ENCODE measurements at regions not wholly inside any gene's neighbourhood (a gene's known extent, or its start where the extent isn't known, plus 50 kb on each side); places are given as distances from the start of the nearest gene placed in this dataset.

DNA sequence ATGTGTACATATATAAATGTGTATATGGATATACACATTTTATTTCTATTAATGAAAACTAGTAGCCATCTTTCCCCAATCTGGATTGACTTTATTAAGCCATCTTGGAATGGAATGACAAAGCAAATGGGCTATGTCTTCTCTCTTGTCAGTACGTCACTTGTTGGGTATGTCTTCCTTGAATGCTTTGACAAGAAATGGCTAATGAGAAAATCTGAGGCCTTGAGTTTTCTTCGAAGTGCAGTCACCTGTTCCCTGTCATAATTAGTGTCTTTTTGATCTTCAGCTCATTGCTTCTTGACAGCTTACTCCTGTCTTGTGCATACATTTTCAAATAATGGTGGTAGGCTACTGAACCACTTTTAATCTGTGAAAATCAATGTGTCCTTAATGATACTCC is 243.2 kb upstream of the RGMB start:
- Histone ChIP-seq H2AFZ (no peak overlapping the region), H3K4me2 (no peak overlapping the region), H4K20me1 (ENCODE audit: insufficient read depth, poor library complexity, severe bottlenecking) (no peaks in the 10 kb centered on the region), H3K4me1 (ENCODE audit: insufficient read depth) (peaks cover 10% of the 10 kb centered on the region), H3K9me3 (ENCODE audit: low read depth) (no peaks in the 10 kb centered on the region), H3K27me3 (no peaks in the 10 kb centered on the region), H3K27ac (no peak overlapping the region), H3K4me3 (no peak overlapping the region), H3K79me2 (no peaks in the 10 kb centered on the region), H3K36me3 (replicated peaks; ENCODE audit: insufficient read depth, low read depth) (no peaks in the 10 kb centered on the region), H3K9me2 (replicated peaks; ENCODE audit: insufficient read depth) (no peaks in the 10 kb centered on the region)
- DNase-seq (ENCODE audit: low spot score): no peak
- TF ChIP-seq, protein P1, sequence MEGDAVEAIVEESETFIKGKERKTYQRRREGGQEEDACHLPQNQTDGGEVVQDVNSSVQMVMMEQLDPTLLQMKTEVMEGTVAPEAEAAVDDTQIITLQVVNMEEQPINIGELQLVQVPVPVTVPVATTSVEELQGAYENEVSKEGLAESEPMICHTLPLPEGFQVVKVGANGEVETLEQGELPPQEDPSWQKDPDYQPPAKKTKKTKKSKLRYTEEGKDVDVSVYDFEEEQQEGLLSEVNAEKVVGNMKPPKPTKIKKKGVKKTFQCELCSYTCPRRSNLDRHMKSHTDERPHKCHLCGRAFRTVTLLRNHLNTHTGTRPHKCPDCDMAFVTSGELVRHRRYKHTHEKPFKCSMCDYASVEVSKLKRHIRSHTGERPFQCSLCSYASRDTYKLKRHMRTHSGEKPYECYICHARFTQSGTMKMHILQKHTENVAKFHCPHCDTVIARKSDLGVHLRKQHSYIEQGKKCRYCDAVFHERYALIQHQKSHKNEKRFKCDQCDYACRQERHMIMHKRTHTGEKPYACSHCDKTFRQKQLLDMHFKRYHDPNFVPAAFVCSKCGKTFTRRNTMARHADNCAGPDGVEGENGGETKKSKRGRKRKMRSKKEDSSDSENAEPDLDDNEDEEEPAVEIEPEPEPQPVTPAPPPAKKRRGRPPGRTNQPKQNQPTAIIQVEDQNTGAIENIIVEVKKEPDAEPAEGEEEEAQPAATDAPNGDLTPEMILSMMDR (IDR thresholded peaks at IDR 0.05; ENCODE audit: poor library complexity): no peak
- no peak for TF ChIP-seq EZH2phosphoT487 (IDR thresholded peaks at IDR 0.05; ENCODE audit: low read depth, severe bottlenecking, unreplicated experiment)
- no peak for TF ChIP-seq EZH2 (IDR thresholded peaks at IDR 0.05; ENCODE audit: borderline replicate concordance)
- 67% methylated on average over 2 of the region's 2 CpGs for WGBS (ENCODE audit: low lambda C conversion rate, missing lambda C conversion rate)

GRCh38 chr5:98535901-98536300 is 237.6 kb upstream of the RGMB start:
- Histone ChIP-seq H3K4me2 (no peak overlapping the region), H3K9me2 (replicated peaks; ENCODE audit: insufficient read depth) (no peaks in the 10 kb centered on the region), H3K9me3 (ENCODE audit: low read depth) (no peaks in the 10 kb centered on the region), H3K4me3 (no peak overlapping the region), H4K20me1 (ENCODE audit: insufficient read depth, poor library complexity, severe bottlenecking) (no peaks in the 10 kb centered on the region), H3K79me2 (no peaks in the 10 kb centered on the region), H3K27me3 (no peaks in the 10 kb centered on the region), H2AFZ (no peak overlapping the region), H3K4me1 (ENCODE audit: insufficient read depth) (no peaks in the 10 kb centered on the region), H3K27ac (no peak overlapping the region), H3K36me3 (replicated peaks; ENCODE audit: insufficient read depth, low read depth) (no peaks in the 10 kb centered on the region)
- TF ChIP-seq EZH2 (IDR thresholded peaks at IDR 0.05; ENCODE audit: borderline replicate concordance) (no peak), EZH2phosphoT487 (IDR thresholded peaks at IDR 0.05; ENCODE audit: low read depth, severe bottlenecking, unreplicated experiment) (no peak)
- TF ChIP-seq, protein P1 (IDR thresholded peaks at IDR 0.05; ENCODE audit: poor library complexity): no peak
- DNase-seq (ENCODE audit: low spot score): no peak
- WGBS (ENCODE audit: low lambda C conversion rate, missing lambda C conversion rate): 81% methylated on average over 4 of the region's 4 CpGs

DNA sequence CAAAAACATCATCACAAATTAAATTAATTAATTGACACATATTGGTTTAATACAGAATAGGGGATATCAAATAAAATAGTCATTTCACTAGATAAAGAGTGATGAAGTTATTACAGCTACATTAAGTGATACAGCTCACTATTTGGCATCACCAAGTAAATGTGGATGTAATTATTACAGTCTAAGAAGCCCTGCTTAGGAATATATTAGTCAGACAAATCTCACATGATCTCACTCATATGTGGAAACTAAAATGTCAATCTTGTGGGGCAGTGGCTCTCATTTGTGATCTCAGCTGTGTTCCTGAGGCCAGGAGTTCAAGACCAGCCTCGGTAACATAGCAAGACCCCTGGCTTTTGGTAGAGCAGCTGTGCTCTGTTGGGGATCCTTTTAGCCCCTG is 233.4 kb upstream of the RGMB start:
- Histone ChIP-seq H3K4me3 (no peak overlapping the region), H3K4me2 (no peak overlapping the region), H3K9me3 (ENCODE audit: low read depth) (no peaks in the 10 kb centered on the region), H3K79me2 (no peaks in the 10 kb centered on the region), H4K20me1 (ENCODE audit: insufficient read depth, poor library complexity, severe bottlenecking) (no peaks in the 10 kb centered on the region), H3K27ac (no peak overlapping the region), H3K9me2 (replicated peaks; ENCODE audit: insufficient read depth) (no peaks in the 10 kb centered on the region), H2AFZ (no peak overlapping the region), H3K27me3 (no peaks in the 10 kb centered on the region), H3K36me3 (replicated peaks; ENCODE audit: insufficient read depth, low read depth) (no peaks in the 10 kb centered on the region), H3K4me1 (ENCODE audit: insufficient read depth) (no peaks in the 10 kb centered on the region)
- no peak for DNase-seq (ENCODE audit: low spot score)
- 100% methylated on average over 1 of the region's 1 CpG for WGBS (ENCODE audit: low lambda C conversion rate, missing lambda C conversion rate)
- TF ChIP-seq EZH2phosphoT487 (IDR thresholded peaks at IDR 0.05; ENCODE audit: low read depth, severe bottlenecking, unreplicated experiment) (no peak), EZH2 (IDR thresholded peaks at IDR 0.05; ENCODE audit: borderline replicate concordance) (no peak)
- TF ChIP-seq, protein P1 (IDR thresholded peaks at IDR 0.05; ENCODE audit: poor library complexity): no peak

GRCh38 chr5:98541641-98542040 is 231.8 kb upstream of the RGMB start:
- Histone ChIP-seq H3K4me2 (no peak overlapping the region), H3K4me1 (ENCODE audit: insufficient read depth) (no peaks in the 10 kb centered on the region), H3K27ac (no peak overlapping the region), H3K36me3 (replicated peaks; ENCODE audit: insufficient read depth, low read depth) (no peaks in the 10 kb centered on the region), H3K9me2 (replicated peaks; ENCODE audit: insufficient read depth) (no peaks in the 10 kb centered on the region), H4K20me1 (ENCODE audit: insufficient read depth, poor library complexity, severe bottlenecking) (no peaks in the 10 kb centered on the region), H3K4me3 (no peak overlapping the region), H3K9me3 (ENCODE audit: low read depth) (no peaks in the 10 kb centered on the region), H3K27me3 (no peaks in the 10 kb centered on the region), H2AFZ (no peak overlapping the region), H3K79me2 (no peaks in the 10 kb centered on the region)
- TF ChIP-seq EZH2 (IDR thresholded peaks at IDR 0.05; ENCODE audit: borderline replicate concordance) (no peak), EZH2phosphoT487 (IDR thresholded peaks at IDR 0.05; ENCODE audit: low read depth, severe bottlenecking, unreplicated experiment) (no peak)
- TF ChIP-seq, protein P1 (IDR thresholded peaks at IDR 0.05; ENCODE audit: poor library complexity): no peak
- no peak for DNase-seq (ENCODE audit: low spot score)
- 63% methylated on average over 1 of the region's 1 CpG for WGBS (ENCODE audit: low lambda C conversion rate, missing lambda C conversion rate)
